ENCODE measurements at regions not wholly inside any gene's neighbourhood (a gene's known extent, or its start where the extent isn't known, plus 50 kb on each side); places are given as distances from the start of the nearest gene placed in this dataset.

DNA sequence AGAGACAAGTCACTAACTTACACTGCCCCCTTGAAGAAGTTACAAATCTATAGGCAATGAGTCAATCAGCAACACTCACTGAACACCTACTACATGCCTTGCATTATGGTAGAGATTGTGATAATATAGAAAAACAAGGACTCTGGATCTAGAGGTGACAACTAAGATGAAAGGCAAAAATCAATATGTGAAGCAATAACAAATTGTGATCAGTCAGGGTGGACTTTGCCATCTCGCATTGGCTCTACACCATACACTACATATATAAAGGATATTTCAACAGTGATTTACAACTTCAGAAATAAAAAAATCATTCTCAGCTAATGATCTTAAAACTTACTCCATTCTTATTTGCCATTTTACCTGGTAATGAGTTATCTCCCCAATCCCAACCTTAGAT lies 210.7 kb upstream of the CD96 start (continued):
- TF ChIP-seq, protein P1, sequence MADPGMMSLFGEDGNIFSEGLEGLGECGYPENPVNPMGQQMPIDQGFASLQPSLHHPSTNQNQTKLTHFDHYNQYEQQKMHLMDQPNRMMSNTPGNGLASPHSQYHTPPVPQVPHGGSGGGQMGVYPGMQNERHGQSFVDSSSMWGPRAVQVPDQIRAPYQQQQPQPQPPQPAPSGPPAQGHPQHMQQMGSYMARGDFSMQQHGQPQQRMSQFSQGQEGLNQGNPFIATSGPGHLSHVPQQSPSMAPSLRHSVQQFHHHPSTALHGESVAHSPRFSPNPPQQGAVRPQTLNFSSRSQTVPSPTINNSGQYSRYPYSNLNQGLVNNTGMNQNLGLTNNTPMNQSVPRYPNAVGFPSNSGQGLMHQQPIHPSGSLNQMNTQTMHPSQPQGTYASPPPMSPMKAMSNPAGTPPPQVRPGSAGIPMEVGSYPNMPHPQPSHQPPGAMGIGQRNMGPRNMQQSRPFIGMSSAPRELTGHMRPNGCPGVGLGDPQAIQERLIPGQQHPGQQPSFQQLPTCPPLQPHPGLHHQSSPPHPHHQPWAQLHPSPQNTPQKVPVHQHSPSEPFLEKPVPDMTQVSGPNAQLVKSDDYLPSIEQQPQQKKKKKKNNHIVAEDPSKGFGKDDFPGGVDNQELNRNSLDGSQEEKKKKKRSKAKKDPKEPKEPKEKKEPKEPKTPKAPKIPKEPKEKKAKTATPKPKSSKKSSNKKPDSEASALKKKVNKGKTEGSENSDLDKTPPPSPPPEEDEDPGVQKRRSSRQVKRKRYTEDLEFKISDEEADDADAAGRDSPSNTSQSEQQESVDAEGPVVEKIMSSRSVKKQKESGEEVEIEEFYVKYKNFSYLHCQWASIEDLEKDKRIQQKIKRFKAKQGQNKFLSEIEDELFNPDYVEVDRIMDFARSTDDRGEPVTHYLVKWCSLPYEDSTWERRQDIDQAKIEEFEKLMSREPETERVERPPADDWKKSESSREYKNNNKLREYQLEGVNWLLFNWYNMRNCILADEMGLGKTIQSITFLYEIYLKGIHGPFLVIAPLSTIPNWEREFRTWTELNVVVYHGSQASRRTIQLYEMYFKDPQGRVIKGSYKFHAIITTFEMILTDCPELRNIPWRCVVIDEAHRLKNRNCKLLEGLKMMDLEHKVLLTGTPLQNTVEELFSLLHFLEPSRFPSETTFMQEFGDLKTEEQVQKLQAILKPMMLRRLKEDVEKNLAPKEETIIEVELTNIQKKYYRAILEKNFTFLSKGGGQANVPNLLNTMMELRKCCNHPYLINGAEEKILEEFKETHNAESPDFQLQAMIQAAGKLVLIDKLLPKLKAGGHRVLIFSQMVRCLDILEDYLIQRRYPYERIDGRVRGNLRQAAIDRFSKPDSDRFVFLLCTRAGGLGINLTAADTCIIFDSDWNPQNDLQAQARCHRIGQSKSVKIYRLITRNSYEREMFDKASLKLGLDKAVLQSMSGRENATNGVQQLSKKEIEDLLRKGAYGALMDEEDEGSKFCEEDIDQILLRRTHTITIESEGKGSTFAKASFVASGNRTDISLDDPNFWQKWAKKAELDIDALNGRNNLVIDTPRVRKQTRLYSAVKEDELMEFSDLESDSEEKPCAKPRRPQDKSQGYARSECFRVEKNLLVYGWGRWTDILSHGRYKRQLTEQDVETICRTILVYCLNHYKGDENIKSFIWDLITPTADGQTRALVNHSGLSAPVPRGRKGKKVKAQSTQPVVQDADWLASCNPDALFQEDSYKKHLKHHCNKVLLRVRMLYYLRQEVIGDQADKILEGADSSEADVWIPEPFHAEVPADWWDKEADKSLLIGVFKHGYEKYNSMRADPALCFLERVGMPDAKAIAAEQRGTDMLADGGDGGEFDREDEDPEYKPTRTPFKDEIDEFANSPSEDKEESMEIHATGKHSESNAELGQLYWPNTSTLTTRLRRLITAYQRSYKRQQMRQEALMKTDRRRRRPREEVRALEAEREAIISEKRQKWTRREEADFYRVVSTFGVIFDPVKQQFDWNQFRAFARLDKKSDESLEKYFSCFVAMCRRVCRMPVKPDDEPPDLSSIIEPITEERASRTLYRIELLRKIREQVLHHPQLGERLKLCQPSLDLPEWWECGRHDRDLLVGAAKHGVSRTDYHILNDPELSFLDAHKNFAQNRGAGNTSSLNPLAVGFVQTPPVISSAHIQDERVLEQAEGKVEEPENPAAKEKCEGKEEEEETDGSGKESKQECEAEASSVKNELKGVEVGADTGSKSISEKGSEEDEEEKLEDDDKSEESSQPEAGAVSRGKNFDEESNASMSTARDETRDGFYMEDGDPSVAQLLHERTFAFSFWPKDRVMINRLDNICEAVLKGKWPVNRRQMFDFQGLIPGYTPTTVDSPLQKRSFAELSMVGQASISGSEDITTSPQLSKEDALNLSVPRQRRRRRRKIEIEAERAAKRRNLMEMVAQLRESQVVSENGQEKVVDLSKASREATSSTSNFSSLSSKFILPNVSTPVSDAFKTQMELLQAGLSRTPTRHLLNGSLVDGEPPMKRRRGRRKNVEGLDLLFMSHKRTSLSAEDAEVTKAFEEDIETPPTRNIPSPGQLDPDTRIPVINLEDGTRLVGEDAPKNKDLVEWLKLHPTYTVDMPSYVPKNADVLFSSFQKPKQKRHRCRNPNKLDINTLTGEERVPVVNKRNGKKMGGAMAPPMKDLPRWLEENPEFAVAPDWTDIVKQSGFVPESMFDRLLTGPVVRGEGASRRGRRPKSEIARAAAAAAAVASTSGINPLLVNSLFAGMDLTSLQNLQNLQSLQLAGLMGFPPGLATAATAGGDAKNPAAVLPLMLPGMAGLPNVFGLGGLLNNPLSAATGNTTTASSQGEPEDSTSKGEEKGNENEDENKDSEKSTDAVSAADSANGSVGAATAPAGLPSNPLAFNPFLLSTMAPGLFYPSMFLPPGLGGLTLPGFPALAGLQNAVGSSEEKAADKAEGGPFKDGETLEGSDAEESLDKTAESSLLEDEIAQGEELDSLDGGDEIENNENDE (IDR thresholded peaks at IDR 0.05; ENCODE audit: insufficient replicate concordance, low read length), result no peak
- no peak for TF ChIP-seq NANOG (IDR thresholded peaks at IDR 0.05; ENCODE audit: insufficient read depth, low read depth, low read length, poor library complexity, severe bottlenecking)
- TF ChIP-seq EGR1 (IDR thresholded peaks at IDR 0.05; ENCODE audit: borderline replicate concordance, low read depth, low read length), result no peak
- TF ChIP-seq, protein P2, sequence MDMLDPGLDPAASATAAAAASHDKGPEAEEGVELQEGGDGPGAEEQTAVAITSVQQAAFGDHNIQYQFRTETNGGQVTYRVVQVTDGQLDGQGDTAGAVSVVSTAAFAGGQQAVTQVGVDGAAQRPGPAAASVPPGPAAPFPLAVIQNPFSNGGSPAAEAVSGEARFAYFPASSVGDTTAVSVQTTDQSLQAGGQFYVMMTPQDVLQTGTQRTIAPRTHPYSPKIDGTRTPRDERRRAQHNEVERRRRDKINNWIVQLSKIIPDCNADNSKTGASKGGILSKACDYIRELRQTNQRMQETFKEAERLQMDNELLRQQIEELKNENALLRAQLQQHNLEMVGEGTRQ (IDR thresholded peaks at IDR 0.05; ENCODE audit: low read length), result no peak
- TF ChIP-seq CBX5 (IDR thresholded peaks at IDR 0.05; ENCODE audit: low read depth, low read length), result no peak

All from H1 (cell line).